ENCODE measurements at regions not wholly inside any gene's neighbourhood (a gene's known extent, or its start where the extent isn't known, plus 50 kb on each side); places are given as distances from the start of the nearest gene placed in this dataset.

DNA sequence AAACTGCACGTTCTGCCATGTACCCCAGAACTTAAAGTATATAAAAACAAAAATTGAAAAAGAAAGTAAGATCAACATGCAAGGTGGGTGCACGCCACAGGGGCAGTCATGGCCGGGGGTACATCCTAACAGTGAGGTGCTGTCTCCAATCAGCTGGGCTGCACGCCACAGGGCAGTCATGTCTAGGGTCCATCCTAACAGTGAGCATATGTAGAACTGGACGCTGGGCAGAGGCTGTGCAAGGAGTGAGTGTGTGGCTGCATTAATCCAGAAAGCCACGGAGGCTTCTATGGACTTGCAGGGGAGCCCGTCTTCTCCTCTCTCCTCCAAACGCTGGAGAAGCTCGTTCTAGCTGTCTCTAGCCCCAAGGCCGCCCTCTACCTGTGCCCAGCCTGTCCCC lies 1105.0 kb downstream of the BRD1 start:
- WGBS (ENCODE audit: insufficient coverage): 82% methylated on average over 6 of the region's 10 CpGs
- POLR2A ChIA-PET: no interaction called here

GRCh38 chr22:48721395-48721669 lies 1106.3 kb downstream of the BRD1 start:
- WGBS (ENCODE audit: insufficient coverage): 90% methylated on average over 3 of the region's 3 CpGs
- Mint-ChIP-seq H3K4me3 (no peak overlapping the region), H3K27ac (no peak overlapping the region), H3K36me3 (no peaks in the 10 kb centered on the region), H3K27me3 (peaks cover 22 to 26% of the 10 kb centered on the region in 2 donors), H3K4me1 (no peaks in the 10 kb centered on the region), H3K9me3 (peaks cover 0 to 17% (median 0%) of the 10 kb centered on the region in 3 donors)
- ATAC-seq (replicated peaks in 1 of 4) (no peak), DNase-seq (no peak)
- Histone ChIP-seq H3K36me3 (ENCODE audit: control insufficient read depth in 2 of 2, extremely low read depth in 1 of 2, insufficient read depth in 1 of 2, low read length in 1 of 2) (no peaks in the 10 kb centered on the region), H3K4me1 (ENCODE audit: control insufficient read depth in 1 of 2, extremely low read depth in 1 of 2, insufficient read depth in 2 of 2, low read length in 2 of 2) (no peaks in the 10 kb centered on the region), H3K4me3 (ENCODE audit: control insufficient read depth in 1 of 2, extremely low read depth in 1 of 2, low read length in 1 of 2) (no peak overlapping the region), H3K27me3 (replicated peaks in 1 of 2; ENCODE audit: control insufficient read depth in 2 of 2, extremely low read depth in 1 of 2, insufficient read depth in 2 of 2, low read length in 1 of 2) (peaks cover 0 to 32% of the 10 kb centered on the region in 2 experiments), H3K27ac (ENCODE audit: low read length) (no peak overlapping the region), H3K9me3 (no peaks in the 10 kb centered on the region)
- CTCF ChIA-PET: no interaction called here
- POLR2A ChIA-PET: no interaction called here

More for the DNA sequence above, 1105.0 kb downstream of the BRD1 start:
- H3K4me3 ChIP-seq (ENCODE audit: control insufficient read depth in 1 of 2, extremely low read depth in 1 of 2, low read length in 1 of 2): no peak overlapping the region
- DNase-seq (no peak), ATAC-seq (replicated peaks in 1 of 4) (no peak)
- H3K4me1 ChIP-seq (ENCODE audit: control insufficient read depth in 1 of 2, extremely low read depth in 1 of 2, insufficient read depth in 2 of 2, low read length in 2 of 2): no peaks in the 10 kb centered on the region
- H3K36me3 ChIP-seq (ENCODE audit: control insufficient read depth in 2 of 2, extremely low read depth in 1 of 2, insufficient read depth in 1 of 2, low read length in 1 of 2): no peaks in the 10 kb centered on the region
- CTCF ChIA-PET: no interaction called here
- peaks cover 3 to 13% (median 9%) of the 10 kb centered on the region in 3 donors for H3K9me3 Mint-ChIP-seq
- no peak overlapping the region for H3K27ac Mint-ChIP-seq
- no peaks in the 10 kb centered on the region for H3K4me1 Mint-ChIP-seq
- H3K27me3 Mint-ChIP-seq: peaks cover 15 to 16% of the 10 kb centered on the region in 2 donors
- H3K27me3 ChIP-seq (replicated peaks in 1 of 2; ENCODE audit: control insufficient read depth in 2 of 2, extremely low read depth in 1 of 2, insufficient read depth in 2 of 2, low read length in 1 of 2): peaks cover 0 to 29% of the 10 kb centered on the region in 2 experiments
- no peak overlapping the region for H3K4me3 Mint-ChIP-seq
- no peaks in the 10 kb centered on the region for H3K36me3 Mint-ChIP-seq
- H3K27ac ChIP-seq (ENCODE audit: low read length): no peak overlapping the region
- no peaks in the 10 kb centered on the region for H3K9me3 ChIP-seq

- Histone ChIP-seq H3K27me3 (replicated peaks in 1 of 2; ENCODE audit: control insufficient read depth in 2 of 2, extremely low read depth in 1 of 2, insufficient read depth in 2 of 2, low read length in 1 of 2) (peaks cover 0 to 31% of the 10 kb centered on the region in 2 experiments), H3K36me3 (ENCODE audit: control insufficient read depth in 2 of 2, extremely low read depth in 1 of 2, insufficient read depth in 1 of 2, low read length in 1 of 2) (no peaks in the 10 kb centered on the region), H3K4me3 (ENCODE audit: control insufficient read depth in 1 of 2, extremely low read depth in 1 of 2, low read length in 1 of 2) (no peak overlapping the region), H3K27ac (ENCODE audit: low read length) (no peak overlapping the region), H3K9me3 (no peaks in the 10 kb centered on the region), H3K4me1 (ENCODE audit: control insufficient read depth in 1 of 2, extremely low read depth in 1 of 2, insufficient read depth in 2 of 2, low read length in 2 of 2) (no peaks in the 10 kb centered on the region)
- H3K36me3 Mint-ChIP-seq: no peaks in the 10 kb centered on the region
- ChIA-PET POLR2A (no interaction called here), CTCF (no interaction called here)
- H3K27me3 Mint-ChIP-seq: peaks cover 19 to 26% of the 10 kb centered on the region in 2 donors
- no peak for ATAC-seq (replicated peaks in 1 of 4)
- no peak for DNase-seq
- peaks cover 0 to 12% (median under 1%) of the 10 kb centered on the region in 3 donors for H3K9me3 Mint-ChIP-seq
- no peak overlapping the region for H3K4me3 Mint-ChIP-seq
- H3K4me1 Mint-ChIP-seq: no peaks in the 10 kb centered on the region
- 83% methylated on average over 19 of the region's 20 CpGs for WGBS (ENCODE audit: insufficient coverage)
- no peak overlapping the region for H3K27ac Mint-ChIP-seq
Measured at GRCh38 chr22:48720662-48721394, 1106.8 kb downstream of the BRD1 start.

DNA sequence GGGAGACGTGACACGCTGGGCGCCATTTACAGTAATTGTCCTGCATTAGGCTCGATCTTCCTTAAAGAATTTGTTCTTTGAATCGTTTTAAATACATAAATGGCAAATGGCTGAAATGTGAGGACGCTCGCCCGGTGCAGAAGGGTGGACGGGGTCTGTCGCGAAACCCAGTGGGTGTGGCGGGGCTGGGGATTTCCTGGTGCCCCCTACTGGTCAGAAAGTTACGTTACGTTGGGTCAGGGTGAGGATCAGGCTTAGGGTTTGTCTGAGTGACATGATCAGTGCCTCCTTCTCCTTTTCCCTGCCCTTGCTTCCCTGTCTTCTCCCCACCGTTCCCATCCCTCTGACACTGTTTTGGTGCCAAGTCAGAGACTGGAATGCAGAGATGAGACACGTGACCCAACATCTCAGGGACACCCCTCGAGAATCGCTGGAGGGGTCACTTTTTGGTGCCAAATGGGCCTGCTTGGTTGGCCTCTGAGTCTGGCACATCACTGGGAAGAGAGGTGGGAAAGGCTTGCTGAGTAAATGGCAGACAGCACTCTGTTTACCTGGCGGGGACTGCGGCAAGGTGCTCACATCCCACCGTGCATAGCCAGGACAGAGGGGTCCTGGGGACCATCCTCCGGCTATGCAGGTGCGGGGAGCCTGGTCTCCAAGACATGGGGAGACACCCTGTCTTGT lies 1107.6 kb downstream of the BRD1 start:
- Histone ChIP-seq H3K27ac (ENCODE audit: low read length) (no peak overlapping the region), H3K4me1 (ENCODE audit: control insufficient read depth in 1 of 2, extremely low read depth in 1 of 2, insufficient read depth in 2 of 2, low read length in 2 of 2) (no peaks in the 10 kb centered on the region), H3K4me3 (ENCODE audit: control insufficient read depth in 1 of 2, extremely low read depth in 1 of 2, low read length in 1 of 2) (no peak overlapping the region), H3K36me3 (ENCODE audit: control insufficient read depth in 2 of 2, extremely low read depth in 1 of 2, insufficient read depth in 1 of 2, low read length in 1 of 2) (no peaks in the 10 kb centered on the region), H3K27me3 (replicated peaks in 1 of 2; ENCODE audit: control insufficient read depth in 2 of 2, extremely low read depth in 1 of 2, insufficient read depth in 2 of 2, low read length in 1 of 2) (peaks cover 0 to 30% of the 10 kb centered on the region in 2 experiments), H3K9me3 (no peaks in the 10 kb centered on the region)
- CTCF ChIA-PET: no interaction called here
- no peak for DNase-seq
- POLR2A ChIA-PET: no interaction called here
- peaks cover 0 to 9% (median 4%) of the 10 kb centered on the region in 3 donors for H3K9me3 Mint-ChIP-seq
- H3K36me3 Mint-ChIP-seq: no peaks in the 10 kb centered on the region
- no peak overlapping the region for H3K27ac Mint-ChIP-seq
- H3K27me3 Mint-ChIP-seq: peaks cover 17 to 26% of the 10 kb centered on the region in 2 donors
- H3K4me1 Mint-ChIP-seq: no peaks in the 10 kb centered on the region
- ATAC-seq (replicated peaks in 1 of 4): no peak
- H3K4me3 Mint-ChIP-seq: no peak overlapping the region
- 91% methylated on average over 11 of the region's 23 CpGs for WGBS (ENCODE audit: insufficient coverage)

DNA sequence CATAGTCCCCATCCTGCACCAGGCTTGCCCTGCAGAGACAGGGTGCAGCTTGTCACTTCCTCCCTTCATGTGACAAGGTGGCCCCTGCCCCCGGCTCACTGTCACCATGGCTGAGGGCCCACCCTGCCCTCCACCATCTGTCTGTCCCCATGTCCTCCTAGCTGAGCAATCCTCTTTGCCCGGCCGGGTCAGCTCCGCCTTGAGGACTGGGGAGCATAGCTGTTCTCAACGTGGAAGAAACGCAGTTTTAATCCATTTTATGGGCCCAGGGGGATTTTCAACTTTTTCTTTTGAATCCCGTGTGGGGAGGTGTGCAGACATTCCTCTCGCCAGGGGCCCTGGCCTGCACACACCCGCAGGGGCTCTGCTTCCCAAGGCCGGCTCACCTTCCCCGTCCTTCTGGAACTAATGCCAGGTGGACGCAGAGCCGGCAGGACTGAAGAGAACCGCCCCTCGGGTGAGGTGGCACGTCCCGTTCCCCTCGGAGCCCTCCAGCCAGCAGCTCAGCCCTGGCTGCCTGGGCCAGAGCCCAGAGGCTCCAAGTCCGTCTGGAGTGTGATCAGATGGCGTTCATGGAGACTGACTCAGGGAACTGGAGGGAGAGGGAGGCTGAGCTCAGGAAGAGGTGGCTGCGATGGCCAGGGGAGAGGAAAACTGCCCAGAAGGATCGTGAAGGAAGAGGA lies 1108.7 kb downstream of the BRD1 start:
- H3K4me3 Mint-ChIP-seq: no peak overlapping the region
- Histone ChIP-seq H3K27me3 (replicated peaks in 1 of 2; ENCODE audit: control insufficient read depth in 2 of 2, extremely low read depth in 1 of 2, insufficient read depth in 2 of 2, low read length in 1 of 2) (peaks cover 0 to 24% of the 10 kb centered on the region in 2 experiments), H3K4me3 (ENCODE audit: control insufficient read depth in 1 of 2, extremely low read depth in 1 of 2, low read length in 1 of 2) (no peak overlapping the region), H3K36me3 (ENCODE audit: control insufficient read depth in 2 of 2, extremely low read depth in 1 of 2, insufficient read depth in 1 of 2, low read length in 1 of 2) (no peaks in the 10 kb centered on the region), H3K27ac (ENCODE audit: low read length) (no peak overlapping the region), H3K4me1 (ENCODE audit: control insufficient read depth in 1 of 2, extremely low read depth in 1 of 2, insufficient read depth in 2 of 2, low read length in 2 of 2) (no peaks in the 10 kb centered on the region), H3K9me3 (no peaks in the 10 kb centered on the region)
- H3K9me3 Mint-ChIP-seq: peaks cover 0 to 9% (median 4%) of the 10 kb centered on the region in 3 donors
- ChIA-PET CTCF (no interaction called here), POLR2A (no interaction called here)
- DNase-seq (no peak), ATAC-seq (replicated peaks in 1 of 4) (no peak)
- WGBS (ENCODE audit: insufficient coverage): 83% methylated on average over 18 of the region's 22 CpGs
- H3K4me1 Mint-ChIP-seq: no peaks in the 10 kb centered on the region
- H3K27me3 Mint-ChIP-seq: peaks cover 15 to 22% of the 10 kb centered on the region in 2 donors
- H3K36me3 Mint-ChIP-seq: no peaks in the 10 kb centered on the region
- no peak overlapping the region for H3K27ac Mint-ChIP-seq

- ATAC-seq (replicated peaks in 1 of 4) (no peak), DNase-seq (no peak)
- Histone ChIP-seq H3K27me3 (replicated peaks in 1 of 2; ENCODE audit: control insufficient read depth in 2 of 2, extremely low read depth in 1 of 2, insufficient read depth in 2 of 2, low read length in 1 of 2) (peaks cover 0 to 23% of the 10 kb centered on the region in 2 experiments), H3K27ac (ENCODE audit: low read length) (no peak overlapping the region), H3K4me1 (ENCODE audit: control insufficient read depth in 1 of 2, extremely low read depth in 1 of 2, insufficient read depth in 2 of 2, low read length in 2 of 2) (no peaks in the 10 kb centered on the region), H3K9me3 (no peaks in the 10 kb centered on the region), H3K4me3 (ENCODE audit: control insufficient read depth in 1 of 2, extremely low read depth in 1 of 2, low read length in 1 of 2) (no peak overlapping the region), H3K36me3 (ENCODE audit: control insufficient read depth in 2 of 2, extremely low read depth in 1 of 2, insufficient read depth in 1 of 2, low read length in 1 of 2) (no peaks in the 10 kb centered on the region)
- CTCF ChIA-PET: no interaction called here
- Mint-ChIP-seq H3K4me1 (no peaks in the 10 kb centered on the region), H3K9me3 (peaks cover 0 to 9% (median 4%) of the 10 kb centered on the region in 3 donors), H3K36me3 (no peaks in the 10 kb centered on the region), H3K4me3 (no peak overlapping the region), H3K27me3 (peaks cover 14 to 22% of the 10 kb centered on the region in 2 donors), H3K27ac (no peak overlapping the region)
- POLR2A ChIA-PET: no interaction called here
- 43% methylated on average over 31 of the region's 31 CpGs for WGBS (ENCODE audit: insufficient coverage)
Measured at GRCh38 chr22:48717883-48718817, 1109.5 kb downstream of the BRD1 start.

Measured in T-cell (primary cell).